ENCODE measurements at regions not wholly inside any gene's neighbourhood (a gene's known extent, or its start where the extent isn't known, plus 50 kb on each side); places are given as distances from the start of the nearest gene placed in this dataset.
A peak's percentile ranks its signal among the peaks of the same experiment; 100 is the strongest.

DNA sequence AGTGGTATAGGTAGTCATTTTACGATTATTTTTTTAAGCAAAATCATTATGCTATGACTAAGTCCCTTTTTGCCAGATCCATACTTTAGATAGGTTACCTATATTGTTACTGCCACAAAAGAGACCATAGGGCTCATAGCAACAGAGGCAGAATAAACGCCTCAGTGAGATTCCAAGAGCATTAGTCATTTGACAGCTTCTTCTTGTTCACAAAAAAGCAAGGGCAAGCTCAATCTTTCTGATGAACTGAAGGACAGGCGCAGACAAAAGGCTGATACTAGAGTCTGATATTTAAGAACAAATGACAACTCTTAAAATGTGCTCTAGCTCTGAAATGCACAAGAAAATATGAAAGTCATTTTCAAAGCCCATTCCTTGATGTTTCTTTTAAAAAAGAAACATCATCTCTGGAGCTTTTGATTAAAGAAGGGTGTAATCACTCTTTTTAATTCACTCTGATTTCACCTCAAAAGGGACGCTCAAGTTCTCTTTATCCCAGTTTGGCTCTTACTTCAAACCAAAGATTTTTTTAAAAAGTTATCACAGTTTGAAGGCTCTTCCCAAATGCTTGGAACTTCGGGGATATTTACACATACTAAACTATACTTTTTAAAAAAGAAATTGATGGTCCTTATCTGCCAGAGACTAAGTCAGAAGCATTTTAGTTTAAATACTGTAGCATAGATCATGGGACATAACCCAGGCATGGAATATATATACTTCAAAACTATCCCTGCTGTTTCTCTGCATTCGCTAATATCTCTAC lies 187.2 kb downstream of the EFNB2 start:
- DNase-seq (ENCODE audit: low spot score) = no peak
- TF ChIP-seq, protein P1, sequence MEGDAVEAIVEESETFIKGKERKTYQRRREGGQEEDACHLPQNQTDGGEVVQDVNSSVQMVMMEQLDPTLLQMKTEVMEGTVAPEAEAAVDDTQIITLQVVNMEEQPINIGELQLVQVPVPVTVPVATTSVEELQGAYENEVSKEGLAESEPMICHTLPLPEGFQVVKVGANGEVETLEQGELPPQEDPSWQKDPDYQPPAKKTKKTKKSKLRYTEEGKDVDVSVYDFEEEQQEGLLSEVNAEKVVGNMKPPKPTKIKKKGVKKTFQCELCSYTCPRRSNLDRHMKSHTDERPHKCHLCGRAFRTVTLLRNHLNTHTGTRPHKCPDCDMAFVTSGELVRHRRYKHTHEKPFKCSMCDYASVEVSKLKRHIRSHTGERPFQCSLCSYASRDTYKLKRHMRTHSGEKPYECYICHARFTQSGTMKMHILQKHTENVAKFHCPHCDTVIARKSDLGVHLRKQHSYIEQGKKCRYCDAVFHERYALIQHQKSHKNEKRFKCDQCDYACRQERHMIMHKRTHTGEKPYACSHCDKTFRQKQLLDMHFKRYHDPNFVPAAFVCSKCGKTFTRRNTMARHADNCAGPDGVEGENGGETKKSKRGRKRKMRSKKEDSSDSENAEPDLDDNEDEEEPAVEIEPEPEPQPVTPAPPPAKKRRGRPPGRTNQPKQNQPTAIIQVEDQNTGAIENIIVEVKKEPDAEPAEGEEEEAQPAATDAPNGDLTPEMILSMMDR (IDR thresholded peaks at IDR 0.05) = no peak
- no peak for ATAC-seq (ENCODE audit: low FRiP score)

DNA sequence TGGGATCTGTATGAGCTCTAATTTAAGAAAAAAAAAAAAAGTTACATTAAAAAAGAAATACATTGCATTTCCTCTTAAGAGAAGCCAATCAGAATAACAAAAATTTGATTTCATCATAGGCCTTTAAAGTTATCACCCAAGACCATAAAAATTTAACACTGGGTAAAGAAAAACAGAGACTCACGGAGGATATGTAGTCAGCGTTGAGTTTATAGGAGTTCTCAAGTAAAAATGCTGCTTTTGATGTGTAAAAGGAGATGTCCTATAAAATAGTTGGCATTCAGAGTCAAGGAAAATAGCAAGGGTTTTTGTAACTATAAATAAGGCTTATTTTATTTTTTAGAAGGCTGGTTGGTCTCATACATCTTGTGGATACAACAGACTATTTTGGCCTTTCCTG lies 191.1 kb downstream of the EFNB2 start:
- TF ChIP-seq, protein P1 (IDR thresholded peaks at IDR 0.05) = no peak
- no peak for DNase-seq (ENCODE audit: low spot score)
- ATAC-seq (ENCODE audit: low FRiP score) = no peak

- ATAC-seq (ENCODE audit: low FRiP score) = peak; percentile 51
- DNase-seq (ENCODE audit: low spot score) = no peak
- TF ChIP-seq, protein P1 (IDR thresholded peaks at IDR 0.05) = no peak
Measured at GRCh38 chr13:106343836-106344235, 191.6 kb downstream of the EFNB2 start.

GRCh38 chr13:106340249-106340648 lies 195.2 kb downstream of the EFNB2 start:
- ATAC-seq (ENCODE audit: low FRiP score) (no peak), DNase-seq (ENCODE audit: low spot score) (no peak)

DNA sequence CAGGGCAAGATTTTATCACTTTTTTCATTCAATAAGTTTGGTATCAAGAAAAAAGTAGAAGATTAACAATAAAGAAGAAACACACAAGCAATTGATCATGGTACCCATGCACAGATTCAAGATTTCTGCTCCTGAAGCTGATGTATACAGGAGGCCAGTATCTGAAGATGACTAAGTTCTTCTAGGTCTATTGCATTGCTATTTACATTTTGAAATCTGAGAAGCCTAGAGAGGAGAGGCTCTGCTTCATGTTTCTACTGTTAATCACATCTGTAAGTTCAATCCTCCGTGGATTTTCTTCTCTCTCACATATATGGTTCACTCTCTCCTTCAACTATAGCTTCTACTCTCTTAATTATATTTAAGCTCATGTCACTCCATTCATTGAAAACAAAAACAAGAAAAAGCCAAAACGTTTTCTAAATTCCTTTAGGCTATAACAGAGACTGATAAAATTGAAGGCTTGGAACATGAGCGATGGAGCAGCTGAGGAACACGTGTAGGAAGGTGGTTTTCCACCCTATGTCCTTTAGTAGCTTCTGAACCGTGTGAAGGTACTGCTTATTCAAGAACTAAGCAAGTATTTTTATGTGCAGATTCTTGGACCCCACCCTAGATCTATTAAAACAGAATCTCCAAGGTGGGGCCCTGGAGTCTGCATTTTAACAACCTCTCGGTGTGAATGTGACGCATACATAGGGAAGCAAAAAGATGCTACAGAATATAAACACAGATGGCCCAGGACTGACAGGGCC lies 198.2 kb downstream of the EFNB2 start:
- ATAC-seq (ENCODE audit: low FRiP score) (no peak), DNase-seq (ENCODE audit: low spot score) (no peak)
- TF ChIP-seq, protein P1 (IDR thresholded peaks at IDR 0.05) = no peak

More at GRCh38 chr13:106340249-106340648, 195.2 kb downstream of the EFNB2 start:
- TF ChIP-seq, protein P1 (IDR thresholded peaks at IDR 0.05) = no peak

- ATAC-seq (ENCODE audit: low FRiP score) = no peak
- DNase-seq (ENCODE audit: low spot score) = no peak
- TF ChIP-seq, protein P1 (IDR thresholded peaks at IDR 0.05) = no peak
Measured at GRCh38 chr13:106336668-106337067, 198.8 kb downstream of the EFNB2 start.

All from omental fat pad (tissue), 3 donors.